Mesenchymal stem cell (in vitro differentiated cells and primary cell): ENCODE measurements at regions not wholly inside any gene's neighbourhood (a gene's known extent, or its start where the extent isn't known, plus 50 kb on each side); places are given as distances from the start of the nearest gene placed in this dataset.

Experiments
- DNase-seq: peaks from one replicate; pipeline ENCODE4 v3.0.0-alpha.2; 2013
- H2AFZ ChIP-seq: one replicate; pipeline ENCODE4 v1.6.1; 2013; ENCODE audit warnings: low read depth, mild to moderate bottlenecking, control low read depth, inconsistent platforms, low read length, moderate library complexity
- H2AK5ac ChIP-seq: 2 replicates; pipeline ENCODE4 v1.6.1; 2013; ENCODE audit warnings: low read length, moderate library complexity, mild to moderate bottlenecking, inconsistent platforms; ENCODE audit not compliant: severe bottlenecking
- H2BK120ac ChIP-seq: one replicate; pipeline ENCODE4 v1.6.1; 2013; ENCODE audit warnings: low read depth, mild to moderate bottlenecking, inconsistent platforms, low read length, moderate library complexity
- H2BK12ac ChIP-seq, 2 experiments: one replicate each; pipeline ENCODE4 v1.6.1; 2013; ENCODE audit warnings: inconsistent platforms in 2 of 2, low read length in 2 of 2, mild to moderate bottlenecking in 2 of 2, moderate library complexity in 2 of 2, control low read depth in 1 of 2
- H2BK15ac ChIP-seq: one replicate; pipeline ENCODE4 v1.6.1; 2013; ENCODE audit warnings: mild to moderate bottlenecking, low read depth, inconsistent platforms; ENCODE audit not compliant: poor library complexity, severe bottlenecking
- H2BK5ac ChIP-seq: 2 replicates; pipeline ENCODE4 v1.6.1; 2013; ENCODE audit warnings: low read depth, mild to moderate bottlenecking, low read length, control low read depth, inconsistent platforms; ENCODE audit not compliant: poor library complexity, severe bottlenecking
- H3K14ac ChIP-seq, 2 experiments: one replicate each; pipeline ENCODE4 v1.6.1; 2013; ENCODE audit warnings: inconsistent platforms in 2 of 2, low read length in 2 of 2, control low read depth in 1 of 2, mild to moderate bottlenecking in 1 of 2, moderate library complexity in 1 of 2
- H3K18ac ChIP-seq, 2 experiments: one replicate each; pipeline ENCODE4 v1.6.1; 2013; ENCODE audit warnings: inconsistent platforms in 2 of 2, low read length in 2 of 2, control low read depth in 1 of 2, low read depth in 1 of 2, mild to moderate bottlenecking in 1 of 2
- H3K23ac ChIP-seq, 2 experiments: one replicate each; pipeline ENCODE4 v1.6.1; 2013; ENCODE audit warnings: inconsistent platforms in 2 of 2, low read length in 2 of 2, mild to moderate bottlenecking in 2 of 2, moderate library complexity in 2 of 2, control low read depth in 1 of 2
- H3K27ac ChIP-seq: 2 replicates; pipeline ENCODE4 v1.5.1; 2013; ENCODE audit warnings: mild to moderate bottlenecking, moderate library complexity, low read length, control low read depth, inconsistent platforms; ENCODE audit not compliant: poor library complexity, severe bottlenecking
- H3K27me3 ChIP-seq, 2 experiments: 2 replicates each; pipeline versions ENCODE4 v1.6.1 to v1.7.0; 2013; ENCODE audit warnings: low read length in 2 of 2, mild to moderate bottlenecking in 2 of 2, moderate library complexity in 2 of 2, control low read depth in 1 of 2, inconsistent platforms in 1 of 2; ENCODE audit not compliant: control insufficient read depth in 1 of 2, insufficient read depth in 1 of 2
- H3K36me3 ChIP-seq, 2 experiments: 2 replicates each; pipeline versions ENCODE4 v1.6.1 to v1.7.0; 2013; ENCODE audit warnings: low read length in 2 of 2, control low read depth in 1 of 2, inconsistent platforms in 1 of 2, low read depth in 1 of 2, mild to moderate bottlenecking in 1 of 2; ENCODE audit not compliant: insufficient read depth in 2 of 2, control insufficient read depth in 1 of 2
- H3K4ac ChIP-seq, 2 experiments: one replicate each; pipeline ENCODE4 v1.6.1; 2013; ENCODE audit warnings: inconsistent platforms in 2 of 2, low read length in 2 of 2, mild to moderate bottlenecking in 2 of 2, moderate library complexity in 2 of 2, control low read depth in 1 of 2, low read depth in 1 of 2
- H3K4me1 ChIP-seq: 2 replicates; pipeline ENCODE4 v1.6.1; 2013; ENCODE audit warnings: low read depth, low read length, control low read depth; ENCODE audit not compliant: control insufficient read depth, insufficient read depth
- H3K4me2 ChIP-seq: 2 replicates; pipeline ENCODE4 v1.6.1; 2013; ENCODE audit warnings: low read length, mild to moderate bottlenecking, inconsistent platforms; ENCODE audit not compliant: poor library complexity, severe bottlenecking
- H3K4me3 ChIP-seq, 2 experiments: 2 replicates each; pipeline versions ENCODE4 v1.5.1 to v1.7.0; 2013; ENCODE audit warnings: low read length in 2 of 2, mild to moderate bottlenecking in 2 of 2, control low read depth in 1 of 2, low read depth in 1 of 2; ENCODE audit not compliant: insufficient read depth in 1 of 2
- H3K79me1 ChIP-seq: replicated peaks from 2 replicates; pipeline ENCODE4 v1.6.1; 2013; ENCODE audit warnings: mild to moderate bottlenecking, control low read depth, low read length, inconsistent platforms; ENCODE audit not compliant: poor library complexity, severe bottlenecking
- H3K9ac ChIP-seq: 2 replicates; pipeline ENCODE4 v1.7.0; 2013; ENCODE audit warnings: mild to moderate bottlenecking, low read length, moderate library complexity
- H3K9me3 ChIP-seq: 2 replicates; pipeline ENCODE4 v1.7.0; 2013; ENCODE audit warnings: mild to moderate bottlenecking, low read length; ENCODE audit not compliant: control insufficient read depth
- H4K8ac ChIP-seq: one replicate; pipeline ENCODE4 v1.6.1; 2013; ENCODE audit warnings: inconsistent platforms, mild to moderate bottlenecking, low read length, moderate library complexity
- H4K91ac ChIP-seq: one replicate; pipeline ENCODE4 v1.6.1; 2013; ENCODE audit warnings: mild to moderate bottlenecking, low read length, inconsistent platforms
- WGBS: methylation state at CpG from one replicate; pipeline ENCODE4 v1.1.7; 2013; ENCODE audit warnings: mixed read lengths; 5-methylcytosine and 5-hydroxymethylcytosine counted together

DNA sequence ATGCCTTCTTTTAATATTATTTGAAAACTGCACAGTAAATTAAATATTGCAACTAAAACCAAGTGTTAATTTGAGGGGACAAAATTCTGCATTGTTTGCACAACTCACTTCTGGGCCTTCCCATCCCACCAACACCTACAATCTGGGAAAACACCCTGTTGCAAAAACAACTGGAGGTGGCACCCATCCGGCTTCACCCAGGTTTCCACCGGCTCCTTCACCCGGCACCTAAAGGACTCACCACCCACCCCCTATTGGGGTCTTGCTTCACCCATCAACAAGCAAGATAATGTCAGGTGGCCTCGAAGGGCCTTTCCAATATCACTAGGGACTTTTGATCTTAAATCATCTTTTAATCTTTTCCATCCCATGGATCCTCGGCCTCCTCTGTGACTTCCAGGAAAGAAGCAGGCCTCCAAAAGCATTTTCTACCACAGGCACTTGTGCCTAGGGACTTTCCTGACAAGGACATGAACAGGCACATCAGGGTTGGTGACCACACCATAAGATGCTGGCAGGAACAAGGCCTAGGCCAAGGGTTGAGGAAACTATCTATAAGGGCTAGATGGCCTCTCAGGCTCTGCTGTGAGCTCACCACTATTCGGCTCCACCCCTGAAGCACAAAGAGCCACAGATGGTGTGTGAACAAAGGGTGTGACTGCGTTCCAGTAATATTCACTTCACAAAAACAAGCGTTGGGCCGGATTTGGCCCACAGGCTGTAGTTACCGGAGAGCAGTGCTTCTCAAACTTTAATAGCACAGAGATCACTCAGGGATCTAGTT is 205.1 kb downstream of the AUH start:
- no peak overlapping the region for H4K8ac ChIP-seq
- H3K18ac ChIP-seq = no peak overlapping the region
- no peaks in the 10 kb centered on the region for H3K27me3 ChIP-seq
- no peak overlapping the region for H2AK5ac ChIP-seq
- no peak overlapping the region for H3K4me2 ChIP-seq
- H3K9ac ChIP-seq = peak overlapping the region; percentile 2
- peaks cover 4% of the 10 kb centered on the region for H3K9me3 ChIP-seq
- H2BK5ac ChIP-seq = no peak overlapping the region
- H3K23ac ChIP-seq = no peak overlapping the region
- peaks cover 5% of the 10 kb centered on the region for H3K4me1 ChIP-seq
- H3K4ac ChIP-seq = no peak overlapping the region
- no peaks in the 10 kb centered on the region for H3K36me3 ChIP-seq
- no peak for DNase-seq
- no peak overlapping the region for H4K91ac ChIP-seq
- no peaks in the 10 kb centered on the region for H3K79me1 ChIP-seq
- no peak overlapping the region for H3K14ac ChIP-seq
- H3K27ac ChIP-seq = no peak overlapping the region
- no peak overlapping the region for H2AFZ ChIP-seq
- 89% methylated on average over 10 of the region's 10 CpGs for WGBS
- no peak overlapping the region for H2BK12ac ChIP-seq
- H3K4me3 ChIP-seq = no peak overlapping the region
- H2BK15ac ChIP-seq = no peak overlapping the region
- H2BK120ac ChIP-seq = no peak overlapping the region

DNA sequence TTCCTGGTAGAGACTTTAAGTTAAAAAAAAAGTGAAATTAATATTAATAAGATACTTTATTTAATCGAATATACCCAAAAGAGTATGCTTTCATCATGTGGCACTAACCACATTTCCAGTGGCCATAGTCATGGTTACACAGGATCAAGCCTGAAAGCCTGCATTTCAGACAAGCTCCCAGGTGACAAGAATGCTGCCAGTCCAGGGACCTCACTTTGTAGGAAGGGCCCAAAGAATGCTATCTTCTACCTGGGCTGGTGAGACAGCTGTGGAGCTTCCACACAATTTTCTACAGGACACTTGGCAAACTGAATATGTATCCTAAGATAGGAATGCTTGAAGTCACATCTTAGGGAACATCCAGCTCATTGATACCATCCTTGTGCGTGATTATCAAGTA is 203.8 kb downstream of the AUH start:
- no peak overlapping the region for H3K23ac ChIP-seq
- H2AFZ ChIP-seq = no peak overlapping the region
- H3K4me1 ChIP-seq = peaks cover 11% of the 10 kb centered on the region
- WGBS = 97% methylated on average over 2 of the region's 2 CpGs
- no peaks in the 10 kb centered on the region for H3K27me3 ChIP-seq
- no peak overlapping the region for H3K4ac ChIP-seq
- no peak overlapping the region for H3K14ac ChIP-seq
- no peak overlapping the region for H3K9ac ChIP-seq
- H4K8ac ChIP-seq = no peak overlapping the region
- H3K9me3 ChIP-seq = peaks cover 4% of the 10 kb centered on the region
- H3K18ac ChIP-seq = no peak overlapping the region
- no peaks in the 10 kb centered on the region for H3K79me1 ChIP-seq
- H3K4me3 ChIP-seq = no peak overlapping the region
- H3K4me2 ChIP-seq = no peak overlapping the region
- no peak for DNase-seq
- H2BK15ac ChIP-seq = no peak overlapping the region
- no peak overlapping the region for H2BK5ac ChIP-seq
- no peak overlapping the region for H2BK12ac ChIP-seq
- no peak overlapping the region for H4K91ac ChIP-seq
- H3K36me3 ChIP-seq = no peaks in the 10 kb centered on the region
- H2BK120ac ChIP-seq = no peak overlapping the region
- H2AK5ac ChIP-seq = no peak overlapping the region
- no peak overlapping the region for H3K27ac ChIP-seq

DNA sequence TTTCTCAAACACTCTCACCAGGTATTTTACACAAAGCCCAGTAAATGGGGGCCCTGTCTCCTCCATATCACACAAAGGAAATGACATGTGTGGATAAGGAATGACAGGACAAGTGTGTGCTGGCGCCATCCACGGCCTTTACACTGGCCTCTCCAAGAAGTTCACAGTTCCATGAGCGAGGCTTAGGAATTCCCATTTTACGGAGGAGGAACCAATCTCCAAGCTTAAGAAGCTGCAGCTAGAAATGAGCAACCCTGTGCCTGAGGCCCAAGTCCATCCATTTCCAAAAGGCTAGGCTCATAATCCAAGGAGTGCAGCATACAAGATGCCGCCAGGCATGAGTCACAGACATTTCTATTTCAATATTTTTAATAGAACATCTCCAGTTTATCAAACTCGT is 203.4 kb downstream of the AUH start:
- no peak overlapping the region for H3K4me3 ChIP-seq
- H3K4me1 ChIP-seq = peaks cover 13% of the 10 kb centered on the region
- H3K4ac ChIP-seq = no peak overlapping the region
- H2AK5ac ChIP-seq = no peak overlapping the region
- no peak overlapping the region for H2BK15ac ChIP-seq
- DNase-seq = no peak
- H3K27ac ChIP-seq = no peak overlapping the region
- H3K79me1 ChIP-seq = no peaks in the 10 kb centered on the region
- no peaks in the 10 kb centered on the region for H3K27me3 ChIP-seq
- 73% methylated on average over 5 of the region's 6 CpGs for WGBS
- no peak overlapping the region for H3K9ac ChIP-seq
- no peak overlapping the region for H2BK12ac ChIP-seq
- no peak overlapping the region for H4K91ac ChIP-seq
- no peak overlapping the region for H3K4me2 ChIP-seq
- no peaks in the 10 kb centered on the region for H3K36me3 ChIP-seq
- no peak overlapping the region for H2BK5ac ChIP-seq
- no peak overlapping the region for H2AFZ ChIP-seq
- H3K18ac ChIP-seq = no peak overlapping the region
- H4K8ac ChIP-seq = no peak overlapping the region
- H3K14ac ChIP-seq = no peak overlapping the region
- H2BK120ac ChIP-seq = no peak overlapping the region
- peaks cover 4% of the 10 kb centered on the region for H3K9me3 ChIP-seq
- H3K23ac ChIP-seq = no peak overlapping the region

DNA sequence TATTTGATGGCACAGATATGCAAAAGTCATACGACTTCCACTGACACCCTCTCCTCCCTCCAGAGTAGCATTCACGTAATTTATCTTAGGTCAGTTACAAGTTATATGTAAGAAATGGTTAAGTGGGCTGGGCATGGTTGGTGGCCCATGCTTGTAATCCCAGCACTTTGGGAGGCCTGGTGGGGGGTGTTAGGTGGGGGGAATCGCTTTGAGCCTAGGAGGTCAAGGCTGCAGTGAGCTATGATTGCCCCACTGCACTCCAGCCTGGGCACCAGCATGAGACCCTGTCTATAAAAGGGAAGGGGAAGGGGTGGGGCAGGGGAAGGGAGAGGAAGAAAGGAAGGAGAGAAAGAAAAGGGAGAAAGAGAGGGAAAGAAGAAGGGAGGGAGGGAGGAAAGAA is 202.8 kb downstream of the AUH start:
- H3K9me3 ChIP-seq = peaks cover 4% of the 10 kb centered on the region
- 99% methylated on average over 3 of the region's 3 CpGs for WGBS
- no peak overlapping the region for H3K4me3 ChIP-seq
- no peak overlapping the region for H2BK15ac ChIP-seq
- H3K4me1 ChIP-seq = peaks cover 16% of the 10 kb centered on the region
- H3K9ac ChIP-seq = no peak overlapping the region
- H2AK5ac ChIP-seq = no peak overlapping the region
- no peak overlapping the region for H3K23ac ChIP-seq
- no peak overlapping the region for H2BK12ac ChIP-seq
- no peak overlapping the region for H2BK120ac ChIP-seq
- no peak overlapping the region for H3K4me2 ChIP-seq
- no peak overlapping the region for H2AFZ ChIP-seq
- no peaks in the 10 kb centered on the region for H3K27me3 ChIP-seq
- no peak overlapping the region for H3K27ac ChIP-seq
- H4K91ac ChIP-seq = no peak overlapping the region
- H3K18ac ChIP-seq = no peak overlapping the region
- H3K36me3 ChIP-seq = no peaks in the 10 kb centered on the region
- no peak overlapping the region for H4K8ac ChIP-seq
- H3K4ac ChIP-seq = no peak overlapping the region
- H2BK5ac ChIP-seq = no peak overlapping the region
- no peak overlapping the region for H3K14ac ChIP-seq
- no peak for DNase-seq
- H3K79me1 ChIP-seq = no peaks in the 10 kb centered on the region
